Activated CD4-positive, alpha-beta T cell treated with anti-CD3 and anti-CD28 coated beads, Interleukin-2, amount 50 U/mL, for 48 hours (primary cell): ENCODE measurements at regions not wholly inside any gene's neighbourhood (a gene's known extent, or its start where the extent isn't known, plus 50 kb on each side); places are given as distances from the start of the nearest gene placed in this dataset.

ENCODE experiments used
- DNase-seq, 2 experiments: peaks; one replicate each; pipeline ENCODE4 v3.0.0-alpha.2; 2020

- no peak for DNase-seq
Measured at GRCh38 chr2:137826373-137827372, 137.6 kb upstream of the HNMT start.

GRCh38 chr2:137828624-137829023, 135.6 kb upstream of the HNMT start:
- DNase-seq: no peak

- DNase-seq: no peak
Measured at GRCh38 chr2:137829251-137829650, 135.0 kb upstream of the HNMT start.

GRCh38 chr2:137834760-137835379, 129.4 kb upstream of the HNMT start:
- DNase-seq: no peak

- no peak for DNase-seq
Measured at GRCh38 chr2:137836671-137837070, 127.6 kb upstream of the HNMT start.

GRCh38 chr2:137837830-137838229, 126.4 kb upstream of the HNMT start:
- DNase-seq: no peak

GRCh38 chr2:137838255-137839092, 125.8 kb upstream of the HNMT start:
- no peak for DNase-seq

- no peak for DNase-seq
Measured at GRCh38 chr2:137842430-137842829, 121.8 kb upstream of the HNMT start.

- no peak for DNase-seq
Measured at GRCh38 chr2:137842952-137843351, 121.3 kb upstream of the HNMT start.

GRCh38 chr2:137845422-137845821, 118.9 kb upstream of the HNMT start:
- DNase-seq: no peak

GRCh38 chr2:137846993-137847392, 117.3 kb upstream of the HNMT start:
- no peak for DNase-seq

GRCh38 chr2:137847443-137847842, 116.8 kb upstream of the HNMT start:
- DNase-seq: no peak

- DNase-seq: no peak
Measured at GRCh38 chr2:137857881-137858280, 106.4 kb upstream of the HNMT start.

GRCh38 chr2:137862651-137863050, 101.6 kb upstream of the HNMT start:
- no peak for DNase-seq

- DNase-seq: peak; percentile 52 to 66
Measured at GRCh38 chr2:137865954-137866540, 98.2 kb upstream of the HNMT start.

GRCh38 chr2:137870682-137871081, 93.6 kb upstream of the HNMT start:
- DNase-seq: no peak

- no peak for DNase-seq
Measured at GRCh38 chr2:137872577-137872976, 91.7 kb upstream of the HNMT start.

GRCh38 chr2:137873536-137874244, 90.6 kb upstream of the HNMT start:
- no peak for DNase-seq

- no peak for DNase-seq
Measured at GRCh38 chr2:137879121-137879520, 85.2 kb upstream of the HNMT start.

- no peak for DNase-seq
Measured at GRCh38 chr2:137881711-137882110, 82.6 kb upstream of the HNMT start.

GRCh38 chr2:137886083-137886831, 78.0 kb upstream of the HNMT start:
- DNase-seq: no peak
